ENCODE measurements at regions not wholly inside any gene's neighbourhood (a gene's known extent, or its start where the extent isn't known, plus 50 kb on each side); places are given as distances from the start of the nearest gene placed in this dataset.

GRCh38 chr5:167661605-167662004, 629.8 kb upstream of the WWC1 start:
- H3K36me3 Mint-ChIP-seq: no peaks in the 10 kb centered on the region
- no peak overlapping the region for H3K9ac ChIP-seq (ENCODE audit: insufficient read depth, low read length, poor library complexity, severe bottlenecking)
- no peak overlapping the region for H2AFZ ChIP-seq (ENCODE audit: insufficient read depth, low read depth, low read length, poor library complexity, severe bottlenecking)
- H3K4me1 ChIP-seq (ENCODE audit: control insufficient read depth in 1 of 2, insufficient read depth in 2 of 2, low read length in 2 of 2): no peaks in the 10 kb centered on the region
- no peaks in the 10 kb centered on the region for H3K79me2 ChIP-seq (ENCODE audit: insufficient read depth, low read length)
- no peaks in the 10 kb centered on the region for H3K9me3 ChIP-seq (replicated peaks in 1 of 2; ENCODE audit: control insufficient read depth in 1 of 2, insufficient read depth in 1 of 2, low read length in 2 of 2)
- H3K4me3 ChIP-seq (replicated peaks in 1 of 3; ENCODE audit: low read depth in 2 of 3, low read length in 3 of 3): no peak overlapping the region
- H3K4me3 Mint-ChIP-seq: no peak overlapping the region
- H3K27ac Mint-ChIP-seq: no peak overlapping the region
- no peaks in the 10 kb centered on the region for H3K36me3 ChIP-seq (replicated peaks in 1 of 2; ENCODE audit: control insufficient read depth in 1 of 2, insufficient read depth in 2 of 2, low read length in 2 of 2)
- H3K9me3 Mint-ChIP-seq: peaks cover 0 to 2% (median 0%) of the 10 kb centered on the region in 7 donors
- no peaks in the 10 kb centered on the region for H3K4me1 Mint-ChIP-seq
- H3K27me3 ChIP-seq (ENCODE audit: control insufficient read depth in 2 of 2, insufficient read depth in 2 of 2, low read length in 2 of 2): no peaks in the 10 kb centered on the region
- no peak overlapping the region for H3K27ac ChIP-seq (ENCODE audit: low read depth in 1 of 2, low read length in 2 of 2)
- intact Hi-C loops (cut with micrococcal nuclease): no loop called here
- no peaks in the 10 kb centered on the region for H4K20me1 ChIP-seq (ENCODE audit: insufficient read depth, low read length)
- WGBS (ENCODE audit: insufficient coverage): 80% methylated on average over 2 of the region's 3 CpGs
- no peak for DNase-seq
- H3K27me3 Mint-ChIP-seq (ENCODE audit: low read depth in 3 of 3): peaks cover 0 to 1% (median 0%) of the 10 kb centered on the region in 3 donors
- H3K4me2 ChIP-seq (replicated peaks; ENCODE audit: extremely low read depth, low read length, poor library complexity, severe bottlenecking): no peak overlapping the region
- TF ChIP-seq CTCF (IDR thresholded peaks at IDR 0.05): no peak

GRCh38 chr5:167664222-167664804, 627.1 kb upstream of the WWC1 start:
- Histone ChIP-seq H4K20me1 (ENCODE audit: insufficient read depth, low read length) (no peaks in the 10 kb centered on the region), H3K27me3 (ENCODE audit: control insufficient read depth in 2 of 2, insufficient read depth in 2 of 2, low read length in 2 of 2) (no peaks in the 10 kb centered on the region), H3K9ac (ENCODE audit: insufficient read depth, low read length, poor library complexity, severe bottlenecking) (no peak overlapping the region), H3K27ac (ENCODE audit: low read depth in 1 of 2, low read length in 2 of 2) (no peak overlapping the region), H3K36me3 (replicated peaks in 1 of 2; ENCODE audit: control insufficient read depth in 1 of 2, insufficient read depth in 2 of 2, low read length in 2 of 2) (no peaks in the 10 kb centered on the region), H2AFZ (ENCODE audit: insufficient read depth, low read depth, low read length, poor library complexity, severe bottlenecking) (no peak overlapping the region), H3K4me3 (replicated peaks in 1 of 3; ENCODE audit: low read depth in 2 of 3, low read length in 3 of 3) (no peak overlapping the region), H3K4me2 (replicated peaks; ENCODE audit: extremely low read depth, low read length, poor library complexity, severe bottlenecking) (no peak overlapping the region), H3K9me3 (replicated peaks in 1 of 2; ENCODE audit: control insufficient read depth in 1 of 2, insufficient read depth in 1 of 2, low read length in 2 of 2) (no peaks in the 10 kb centered on the region), H3K4me1 (ENCODE audit: control insufficient read depth in 1 of 2, insufficient read depth in 2 of 2, low read length in 2 of 2) (no peaks in the 10 kb centered on the region), H3K79me2 (ENCODE audit: insufficient read depth, low read length) (no peaks in the 10 kb centered on the region)
- Mint-ChIP-seq H3K27me3 (ENCODE audit: low read depth in 3 of 3) (peaks cover 0 to 2% (median 1%) of the 10 kb centered on the region in 3 donors), H3K4me1 (no peaks in the 10 kb centered on the region), H3K9me3 (peaks cover 0 to 2% (median 0%) of the 10 kb centered on the region in 7 donors), H3K36me3 (no peaks in the 10 kb centered on the region), H3K4me3 (no peak overlapping the region), H3K27ac (no peak overlapping the region)
- TF ChIP-seq CTCF (IDR thresholded peaks at IDR 0.05): no peak
- no peak for DNase-seq
- WGBS (ENCODE audit: insufficient coverage): no CpG with 5 or more reads among the region's 3 CpGs
- intact Hi-C loops (cut with micrococcal nuclease): no loop called here

All from CD14-positive monocyte (primary cell).